NCI-H226 (cell line): ENCODE measurements at regions not wholly inside any gene's neighbourhood (a gene's known extent, or its start where the extent isn't known, plus 50 kb on each side); places are given as distances from the start of the nearest gene placed in this dataset.
A peak's percentile ranks its signal among the peaks of the same experiment; 100 is the strongest.
"Not testable (repeated sequence)": the region's sequence is repeated elsewhere in the genome, so short reads cannot be mapped to it uniquely, and the experiment has no call there.

Experiments
- DNase-seq: peaks from one replicate; pipeline ENCODE4 v3.0.0-alpha.2; 2015

DNA sequence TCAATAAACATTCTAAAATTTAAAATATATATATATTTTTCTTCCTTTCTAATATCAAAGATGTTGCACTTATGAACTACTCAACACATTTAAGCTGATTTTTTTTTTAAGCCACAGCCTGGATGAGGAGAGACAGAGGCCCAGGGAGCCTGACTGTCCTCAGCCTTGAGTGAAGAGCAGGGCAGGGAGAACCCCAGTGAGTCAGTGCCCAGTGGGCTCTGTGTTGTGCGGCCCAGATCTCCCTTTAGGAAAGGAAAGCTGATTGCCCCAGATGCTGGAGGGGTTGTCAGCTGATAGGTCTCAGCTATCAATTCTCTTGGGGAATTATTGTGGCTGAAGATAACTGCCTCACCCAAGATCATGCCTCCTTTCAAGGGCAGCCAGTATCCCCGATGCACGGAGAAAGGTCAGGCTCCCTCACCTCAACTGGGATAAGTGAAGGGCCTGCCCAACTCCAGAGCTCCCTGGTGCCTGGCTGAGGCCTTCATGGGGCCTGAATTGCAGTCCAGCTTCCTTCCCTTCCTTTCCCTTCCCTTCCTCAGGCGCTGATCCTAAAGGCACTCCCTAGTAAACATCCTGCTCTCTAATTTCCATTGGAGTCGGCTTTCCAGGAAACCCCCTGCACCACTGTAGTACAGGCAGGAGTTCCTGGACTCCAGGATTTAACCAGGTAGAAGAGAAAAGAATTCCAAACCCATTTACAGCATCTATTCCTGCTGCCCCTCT lies 106.9 kb upstream of the ATL2 start:
- DNase-seq, result no peak

DNA sequence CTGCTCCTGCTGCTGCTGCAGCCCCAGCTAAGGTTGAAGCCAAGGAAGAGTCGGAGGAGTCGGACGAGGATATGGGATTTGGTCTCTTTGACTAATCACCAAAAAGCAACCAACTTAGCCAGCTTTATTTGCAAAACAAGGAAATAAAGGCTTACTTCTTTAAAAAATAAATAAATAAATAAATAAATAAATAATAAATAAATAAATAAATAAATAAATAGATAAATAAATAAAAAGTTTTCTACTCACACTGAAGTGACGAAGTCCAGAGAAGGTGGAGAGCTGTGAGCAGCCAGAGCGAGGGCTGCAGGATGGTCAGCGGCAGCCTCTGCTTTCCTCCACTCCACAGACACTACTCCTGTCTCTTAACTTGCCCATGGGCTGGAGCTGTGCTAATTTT lies 105.6 kb upstream of the ATL2 start:
- not testable (repeated sequence) for DNase-seq

DNA sequence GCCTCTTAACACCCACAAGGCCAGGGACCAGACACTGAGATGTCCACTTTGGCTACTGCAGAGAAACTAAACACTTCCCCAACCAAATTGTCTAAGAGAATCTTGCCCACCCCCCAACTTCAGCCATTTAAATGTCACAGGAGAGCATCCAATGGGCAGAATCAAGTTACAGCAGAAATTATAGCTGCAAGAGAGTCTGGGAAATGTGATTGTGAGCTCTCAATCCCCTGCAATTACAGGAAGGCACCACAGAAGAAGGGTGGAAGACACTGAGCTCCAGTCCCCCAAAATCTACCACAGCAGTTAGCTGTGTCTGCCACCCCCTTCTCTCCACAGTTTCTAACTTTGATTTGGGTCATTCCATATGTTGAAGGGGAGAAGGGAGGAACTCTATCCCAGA lies 103.5 kb upstream of the ATL2 start:
- no peak for DNase-seq

DNA sequence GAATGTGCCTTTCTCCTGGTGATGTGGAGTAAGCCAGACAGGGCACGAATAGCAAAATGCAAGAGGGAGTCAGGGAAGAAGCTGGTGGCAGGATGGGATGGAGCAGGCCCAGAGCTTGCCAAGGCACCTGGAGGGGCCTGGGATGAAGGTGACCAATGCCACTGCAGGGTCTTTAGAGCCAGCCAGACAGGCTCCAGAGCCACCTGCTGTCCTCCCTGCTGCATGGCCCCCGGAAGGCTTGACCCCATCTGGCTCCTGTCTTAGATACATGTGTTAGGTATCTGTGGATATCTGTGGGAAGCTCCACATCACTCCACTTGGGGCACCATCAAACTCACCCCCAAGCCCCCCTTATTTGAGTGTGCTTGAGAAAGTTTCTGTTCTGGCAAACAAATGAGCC lies 99.9 kb upstream of the ATL2 start:
- no peak for DNase-seq

DNA sequence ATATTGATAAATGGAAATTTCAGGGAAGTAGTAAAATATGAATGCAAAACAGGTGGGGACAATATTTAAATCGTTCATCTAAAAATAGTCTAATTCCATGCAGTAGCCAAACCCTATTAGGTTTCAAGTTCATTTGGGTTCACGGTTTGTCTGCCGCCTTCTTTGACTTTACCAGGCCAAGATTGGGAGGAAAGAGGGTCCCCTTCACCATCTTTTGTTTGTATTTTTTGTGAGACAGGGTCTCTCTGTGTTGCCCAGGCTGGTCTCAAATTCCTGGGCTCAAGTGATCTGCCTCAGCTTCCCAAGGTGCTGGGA lies 98.5 kb upstream of the ATL2 start:
- DNase-seq, result no peak

DNA sequence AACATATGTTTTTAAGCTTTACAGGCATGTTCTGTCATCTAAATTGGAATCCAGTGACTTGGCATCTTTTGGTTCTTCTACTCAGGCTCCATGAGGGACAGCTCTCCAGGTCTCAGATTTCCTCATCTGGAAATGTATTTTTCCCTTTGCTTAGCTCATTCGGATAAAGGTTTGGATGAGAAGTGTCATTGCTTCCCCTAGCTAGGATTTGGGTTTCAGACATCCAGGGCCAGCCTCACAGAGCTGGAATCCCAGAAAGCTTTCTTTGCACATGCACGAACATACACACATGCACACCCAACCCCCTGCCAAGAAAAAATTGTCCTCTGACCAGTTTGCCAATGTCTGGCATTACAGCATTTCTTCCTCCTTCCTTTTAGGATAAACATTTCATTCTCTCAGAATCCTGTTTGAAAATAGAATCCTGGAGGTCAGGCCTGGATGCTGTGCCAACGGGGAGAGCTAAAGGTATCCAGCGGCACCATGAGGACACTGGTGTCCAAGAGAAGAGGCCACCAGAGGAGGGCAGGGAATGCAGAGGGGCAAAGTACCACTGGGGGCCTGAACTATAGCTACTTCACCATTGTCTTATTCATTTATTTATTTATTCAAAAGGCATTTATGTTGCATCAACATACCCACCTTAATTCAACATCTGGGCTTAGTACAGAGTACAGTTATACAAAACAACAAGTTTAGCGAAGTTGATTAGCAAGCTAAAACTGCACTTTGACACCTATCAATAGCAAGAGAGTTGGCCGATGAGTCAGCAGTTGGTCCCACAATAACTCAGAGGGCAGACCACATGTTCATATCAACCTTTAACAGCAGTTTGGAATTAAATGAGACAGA lies 97.9 kb upstream of the ATL2 start:
- no peak for DNase-seq

DNA sequence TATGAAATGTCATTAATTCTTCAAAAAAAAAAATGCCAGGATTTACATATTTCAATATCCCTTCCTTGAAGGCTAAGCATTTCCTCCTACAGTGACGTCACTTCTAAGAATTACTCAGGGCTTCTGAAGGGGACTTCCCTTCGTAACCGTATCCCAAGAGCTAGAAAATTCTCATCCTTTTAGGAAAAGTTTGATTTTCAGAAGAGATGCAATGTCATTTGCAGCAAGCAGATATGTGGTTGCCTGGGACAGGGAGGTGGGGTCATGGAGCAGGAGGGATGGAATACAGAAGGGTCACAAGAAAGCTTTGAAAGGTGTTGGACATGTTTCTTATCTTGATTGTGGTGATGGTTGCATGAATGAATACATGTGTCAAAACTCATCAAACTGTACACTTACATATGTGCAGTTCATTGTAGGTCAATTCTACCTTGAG lies 97.0 kb upstream of the ATL2 start:
- DNase-seq, result no peak

DNA sequence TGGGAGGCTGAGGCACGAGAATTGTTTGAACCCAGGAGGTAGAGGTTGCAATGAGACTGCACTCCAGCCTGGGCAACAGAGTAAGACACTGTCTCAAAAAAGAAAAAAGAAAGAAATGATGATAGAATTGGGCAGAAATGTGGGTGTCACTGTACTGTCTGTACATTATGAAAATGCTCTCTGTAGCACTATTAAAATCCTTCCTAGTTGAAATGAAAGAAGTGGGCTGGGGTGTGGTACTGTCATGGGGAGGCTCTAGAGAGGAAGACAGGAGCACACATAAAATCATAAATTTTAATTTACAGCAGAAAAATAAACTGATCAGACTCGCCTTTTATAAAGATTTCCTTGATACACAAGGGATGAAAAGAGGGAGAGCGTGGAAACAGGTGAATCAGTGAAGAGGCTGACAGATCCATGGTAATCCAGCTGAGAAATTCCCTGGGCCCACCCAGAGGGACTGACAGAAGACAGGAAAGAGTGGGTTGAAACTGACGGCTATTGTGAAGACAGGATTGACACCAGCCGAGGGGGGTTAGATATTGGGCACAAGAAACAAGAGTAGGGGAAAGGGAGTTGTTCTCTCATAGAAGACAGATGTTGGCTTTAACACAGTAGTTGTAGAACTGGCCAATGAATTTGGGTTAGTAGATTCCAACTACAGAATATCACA lies 96.4 kb upstream of the ATL2 start:
- DNase-seq, result no peak

DNA sequence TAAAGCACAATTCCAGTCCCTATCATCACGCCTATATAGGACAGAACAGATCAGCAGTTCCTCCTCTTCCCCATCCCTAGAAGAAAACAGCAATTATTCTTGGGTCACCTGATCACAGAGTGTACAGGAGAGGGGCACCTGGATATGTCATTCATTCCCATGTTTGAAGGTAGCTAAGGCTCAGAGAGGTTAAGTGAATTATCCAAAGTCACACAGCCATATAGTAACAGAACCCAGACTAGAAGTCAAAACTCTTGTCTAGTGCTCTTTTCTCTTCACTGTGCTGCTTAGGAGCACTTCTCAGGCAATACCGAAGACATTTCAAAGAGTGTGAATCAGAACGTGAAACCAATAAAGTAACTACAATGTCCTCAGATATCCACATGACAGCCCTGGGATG lies 93.0 kb upstream of the ATL2 start:
- no peak for DNase-seq

DNA sequence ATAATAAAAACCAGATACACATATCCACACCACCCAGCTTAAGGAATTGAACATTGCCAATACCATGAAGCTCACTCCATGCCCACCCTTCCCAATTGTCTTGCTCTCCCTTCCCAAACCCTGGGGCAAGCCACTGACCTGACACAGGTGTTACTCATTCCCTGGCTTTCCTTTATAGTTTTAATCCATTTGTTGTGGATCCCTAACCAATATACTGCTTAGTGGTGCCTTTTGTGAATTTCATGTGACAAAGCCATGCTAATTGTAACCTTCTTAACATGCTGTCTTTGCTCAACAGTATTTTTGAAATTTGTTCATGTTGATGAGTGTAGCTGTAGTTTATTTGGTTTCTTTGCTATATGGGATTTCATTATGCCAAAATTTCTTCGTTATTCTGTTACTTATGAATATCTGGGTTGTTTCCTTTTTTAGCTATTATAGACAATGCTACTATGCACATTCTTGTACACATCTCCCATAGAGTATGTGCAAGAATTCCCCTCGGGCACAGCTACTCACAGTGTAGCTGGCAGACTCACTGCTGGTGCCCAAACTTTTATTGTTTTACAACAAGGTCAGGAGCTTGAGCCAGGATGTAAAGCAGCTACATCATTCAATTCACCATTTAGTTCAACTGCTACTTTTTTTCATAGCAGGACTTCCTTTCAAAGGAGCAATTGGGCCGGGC lies 90.8 kb upstream of the ATL2 start:
- no peak for DNase-seq

DNA sequence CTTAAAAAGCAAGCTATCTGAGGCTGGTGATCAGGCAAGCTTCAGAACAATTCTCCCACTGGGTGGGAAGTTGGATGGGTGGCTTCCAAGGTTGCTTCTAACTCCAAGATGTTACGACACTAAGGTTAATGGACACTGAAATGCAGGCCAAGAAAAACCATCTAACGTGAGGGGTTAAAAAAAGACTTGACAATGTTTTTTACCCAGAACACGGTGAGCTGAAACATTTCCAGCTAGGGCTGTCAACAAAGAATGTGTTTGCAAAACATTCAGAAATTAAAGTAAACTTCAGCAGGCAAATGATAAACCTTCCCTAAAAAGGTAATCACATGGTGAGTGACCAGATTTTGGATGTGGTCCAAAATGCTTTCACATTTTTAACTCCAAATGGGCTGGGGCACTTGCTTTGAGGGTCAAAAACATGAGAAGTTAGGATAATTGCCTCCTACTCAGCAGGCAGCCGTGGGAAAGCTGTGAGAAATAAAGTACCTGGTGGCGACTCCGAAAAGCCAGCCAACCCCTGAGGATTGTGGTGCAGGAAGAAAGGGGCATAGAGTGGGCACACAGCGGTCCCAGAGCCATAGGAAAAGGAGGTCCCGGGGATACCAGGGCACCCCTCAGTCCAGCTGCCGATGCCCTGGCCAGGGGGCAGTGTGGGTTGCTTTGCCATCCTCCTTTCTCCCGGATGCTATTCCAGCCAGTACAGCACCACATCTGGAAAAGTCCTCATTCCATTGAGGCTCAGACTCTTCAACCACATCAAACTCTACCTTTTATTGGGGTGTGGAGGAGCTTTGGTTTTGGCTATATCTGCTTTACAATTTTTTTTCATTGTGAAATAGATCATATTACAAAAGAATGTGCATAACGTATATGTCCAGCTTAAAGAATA lies 90.0 kb upstream of the ATL2 start:
- DNase-seq, result no peak

DNA sequence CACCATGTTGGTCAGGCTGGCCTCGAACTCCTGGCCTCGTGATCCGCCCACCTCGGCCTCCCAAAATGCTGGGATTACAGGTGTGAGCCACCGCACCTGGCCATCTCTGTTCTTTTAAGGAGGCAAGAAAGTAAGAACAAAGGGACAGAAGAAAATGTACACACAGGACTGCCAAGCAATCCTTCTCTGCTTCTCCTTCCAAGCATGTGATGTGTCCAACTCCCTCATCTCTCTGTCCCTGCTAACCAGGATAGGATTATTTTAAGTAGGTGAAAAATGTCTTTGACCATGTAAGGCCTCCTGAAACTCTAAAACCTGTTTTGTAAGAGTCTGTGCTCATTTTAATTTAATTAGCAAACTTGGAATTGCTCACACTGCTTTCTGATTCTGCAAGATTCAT lies 89.3 kb upstream of the ATL2 start:
- no peak for DNase-seq

DNA sequence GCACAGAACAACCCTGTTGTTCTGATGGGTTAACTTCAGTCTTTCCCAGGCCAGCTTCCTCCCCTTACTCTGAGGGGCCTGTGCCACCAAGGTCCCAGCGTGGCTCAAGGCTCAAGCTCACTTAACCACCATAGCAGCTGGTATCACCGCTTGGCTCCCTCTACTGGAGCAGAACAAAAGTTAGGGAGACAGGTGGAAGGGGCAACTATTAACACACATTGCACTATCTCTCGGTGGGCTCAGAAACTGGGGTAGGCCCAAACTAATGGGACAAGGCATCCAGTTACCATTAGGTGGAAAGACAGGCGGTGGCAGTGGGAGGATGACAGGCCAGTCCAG lies 88.7 kb upstream of the ATL2 start:
- peak; percentile 17 for DNase-seq

DNA sequence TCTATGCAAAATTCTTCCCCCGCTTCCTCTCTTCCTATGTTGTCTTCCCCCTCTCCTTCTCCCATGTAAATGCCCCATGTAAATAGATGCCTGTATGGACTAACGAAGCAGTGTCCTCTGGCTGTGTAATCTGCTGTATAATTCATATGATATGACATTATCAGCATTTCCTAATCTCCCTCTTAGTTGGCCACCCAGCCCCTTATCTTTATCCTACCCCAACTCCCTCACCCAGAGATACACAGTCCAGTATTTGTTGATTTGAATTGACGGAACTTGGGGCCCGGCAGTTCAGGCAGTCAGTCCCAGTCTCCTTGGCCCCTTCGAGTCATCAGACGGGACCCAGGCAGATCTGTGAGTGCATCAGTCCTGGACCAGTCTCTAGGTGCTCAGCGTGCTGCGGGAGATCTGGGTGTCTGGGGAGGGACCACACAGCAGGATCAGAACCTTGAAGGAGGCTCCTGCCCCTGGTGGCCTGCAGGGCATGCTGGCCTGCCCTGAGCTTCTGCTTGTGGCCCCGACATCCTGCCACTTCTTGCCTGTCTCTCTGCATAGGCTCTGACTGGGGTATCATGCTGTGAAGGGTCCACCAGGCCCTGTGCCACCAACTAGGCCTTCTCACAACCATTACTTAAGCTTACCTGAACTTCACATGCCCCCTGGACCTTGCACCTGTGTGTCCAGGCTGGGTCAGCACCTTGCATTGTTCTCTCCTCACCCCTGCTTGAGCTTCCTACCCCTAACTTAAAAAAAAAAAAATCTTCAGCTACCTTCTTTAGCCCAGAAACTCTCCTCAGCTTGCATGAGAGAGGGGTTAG lies 88.1 kb upstream of the ATL2 start:
- DNase-seq, result no peak

DNA sequence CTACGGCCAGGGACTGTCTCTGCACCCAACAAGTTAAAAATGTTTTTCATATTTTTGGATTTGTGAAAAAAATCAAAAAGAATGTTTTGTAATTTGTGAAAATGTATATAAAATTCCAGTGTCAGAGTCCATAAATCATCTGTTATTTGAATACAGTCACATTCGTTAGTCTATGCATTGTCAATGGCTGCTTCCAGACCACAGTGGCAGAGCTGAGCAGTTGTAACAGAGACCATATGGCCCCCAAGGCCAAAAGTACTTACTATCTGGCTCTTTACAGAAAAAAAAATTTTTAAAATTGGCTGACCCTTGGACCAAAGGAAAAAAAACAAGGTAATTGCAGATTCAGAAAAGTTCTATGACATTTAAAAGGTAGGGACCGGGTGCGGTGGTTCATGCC lies 86.7 kb upstream of the ATL2 start:
- no peak for DNase-seq

DNA sequence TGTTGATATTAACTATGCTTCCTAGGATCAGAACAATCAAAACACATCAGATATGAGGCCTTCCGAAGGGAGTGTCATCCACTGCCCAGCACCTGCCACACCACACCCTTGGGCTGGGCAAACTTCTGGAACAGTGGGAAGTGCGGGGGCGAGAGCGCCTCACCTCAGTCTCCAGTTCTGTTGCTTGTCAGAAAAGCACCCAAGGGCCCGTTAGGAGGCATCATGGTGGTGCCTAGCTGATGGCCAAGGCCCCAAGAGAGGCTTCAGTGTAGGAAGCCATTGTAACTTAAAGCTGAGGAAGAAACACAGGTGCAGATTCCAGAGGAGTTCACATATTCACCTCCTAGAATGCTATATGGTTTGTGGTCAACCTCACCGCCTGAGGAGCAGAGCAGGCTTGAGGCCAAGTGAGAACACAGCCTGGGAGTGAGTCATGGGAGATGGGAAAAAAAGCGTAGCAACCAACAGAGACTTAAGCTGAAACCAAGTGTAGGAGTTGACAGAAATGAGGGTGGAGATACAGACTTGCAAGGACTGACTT lies 85.1 kb upstream of the ATL2 start:
- peak; percentile 97 for DNase-seq

DNA sequence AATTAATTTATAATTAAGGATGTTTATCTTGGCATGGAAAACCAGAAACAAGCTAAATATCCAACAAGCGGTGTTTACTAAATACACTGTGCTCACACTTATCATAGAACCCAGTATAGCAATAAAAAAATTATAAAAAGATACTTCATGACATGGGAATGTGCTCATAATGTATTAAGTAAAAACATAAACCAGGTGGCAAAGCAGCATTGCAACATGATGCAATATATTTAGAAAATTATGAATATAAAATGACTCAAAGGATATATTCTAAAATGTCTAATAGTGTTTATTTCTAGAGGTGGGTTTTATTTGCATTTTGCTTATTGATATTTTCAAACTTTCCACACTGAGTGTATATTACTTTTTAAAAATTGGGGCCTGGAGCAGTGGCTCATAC lies 84.4 kb upstream of the ATL2 start:
- no peak for DNase-seq

DNA sequence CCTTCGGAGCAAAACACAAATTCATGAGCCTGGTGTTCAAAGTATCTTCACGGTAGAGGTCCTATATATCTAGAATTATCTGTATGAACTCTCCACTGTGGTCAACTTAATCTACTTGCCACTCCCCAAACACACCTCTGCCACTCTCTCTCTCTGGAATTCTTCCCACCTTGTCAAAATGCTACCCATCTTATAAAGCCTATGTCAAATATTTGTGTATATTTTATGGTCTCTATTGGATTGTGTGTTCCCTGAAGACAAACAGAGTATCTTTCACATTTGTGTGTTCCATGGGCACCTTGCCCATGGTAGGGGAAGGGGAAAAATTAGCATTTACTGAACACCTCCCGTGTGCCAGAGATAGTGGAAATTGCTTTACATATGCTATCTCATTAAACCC lies 83.2 kb upstream of the ATL2 start:
- DNase-seq, result no peak

DNA sequence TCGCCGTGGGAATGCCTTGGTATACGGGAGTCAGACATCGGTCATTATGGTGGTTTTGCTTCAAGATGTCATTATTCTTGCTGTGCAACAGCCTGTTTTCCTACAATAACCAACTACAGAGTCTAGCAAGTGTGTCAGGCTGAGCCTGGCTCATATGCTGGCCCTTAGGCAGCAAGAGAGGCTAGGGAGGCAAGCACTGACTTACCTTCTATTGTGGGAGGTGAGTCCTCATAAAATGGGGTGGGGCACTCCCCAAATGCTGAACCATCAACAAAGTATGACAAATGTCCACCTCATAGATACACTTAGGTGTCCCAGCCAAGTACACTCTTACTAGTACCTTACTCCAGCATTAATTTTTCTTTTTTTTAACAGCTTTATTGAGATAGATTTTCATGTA lies 77.0 kb upstream of the ATL2 start:
- DNase-seq, result no peak

DNA sequence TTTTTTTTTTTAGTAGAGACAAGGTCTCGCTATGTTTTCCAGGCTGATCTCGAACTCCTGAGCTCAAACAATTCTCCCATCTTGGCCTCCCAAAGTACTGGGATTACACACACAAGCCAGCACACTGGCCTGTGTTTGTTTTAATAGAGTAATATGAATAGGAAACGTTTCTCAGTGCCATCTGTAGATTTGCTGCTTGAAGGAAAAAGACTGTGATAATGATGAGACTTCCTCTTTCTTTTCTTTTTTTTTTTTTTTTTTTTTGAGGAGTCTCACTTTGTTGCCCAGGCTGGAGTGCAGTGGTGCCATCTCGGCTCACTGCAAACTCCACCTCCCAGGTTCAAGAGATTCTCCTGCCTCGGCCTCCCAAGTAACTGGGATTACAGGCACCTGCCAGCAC lies 74.7 kb upstream of the ATL2 start:
- not testable (repeated sequence) for DNase-seq

DNA sequence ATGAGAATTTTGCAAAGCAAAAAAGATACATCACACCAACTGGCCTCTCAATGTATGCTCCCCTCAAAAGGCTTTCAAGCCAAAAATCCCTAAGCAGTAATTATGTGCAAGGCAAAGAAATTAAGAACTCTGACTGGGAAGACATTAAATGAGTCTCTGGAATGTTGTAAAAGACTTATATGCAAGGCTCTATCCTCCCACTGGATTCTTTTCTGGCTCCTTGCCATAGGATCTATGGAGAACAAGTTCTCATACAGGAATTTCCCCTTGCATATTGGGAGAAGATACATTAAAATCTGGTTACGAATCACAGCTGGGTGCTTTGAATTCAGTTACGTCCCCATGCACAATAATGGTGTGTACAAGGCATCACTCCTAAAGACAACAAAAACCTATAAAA lies 73.4 kb upstream of the ATL2 start:
- no peak for DNase-seq
